GM19372 (cell line): ENCODE measurements at regions not wholly inside any gene's neighbourhood (a gene's known extent, or its start where the extent isn't known, plus 50 kb on each side); places are given as distances from the start of the nearest gene placed in this dataset.

Source experiments
- ATAC-seq: cut with Tn5 transposase; IDR thresholded peaks from one replicate; pipeline ENCODE4 v1.9.1; 2021; ENCODE audit warnings: mild to moderate bottlenecking, low read depth, moderate library complexity; ENCODE audit not compliant: unreplicated experiment

DNA sequence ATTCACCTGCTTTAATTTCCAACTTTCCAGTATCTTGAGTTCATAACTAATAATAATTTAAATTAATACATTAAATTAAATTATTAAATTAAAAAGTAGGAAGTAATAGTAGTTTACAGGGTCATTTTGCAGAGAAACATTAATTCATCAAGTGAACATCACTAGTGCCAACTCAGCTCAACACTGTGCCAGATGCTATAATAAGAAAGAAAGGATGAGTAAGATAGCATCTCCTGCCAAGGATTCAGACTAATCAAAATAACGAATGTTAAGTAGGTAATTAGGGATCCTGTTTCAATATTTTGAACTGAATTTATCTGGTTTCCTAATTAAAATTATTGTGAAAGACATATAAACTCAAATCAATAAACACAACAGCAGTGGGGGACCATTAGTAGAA lies 596.7 kb downstream of the SLC6A15 start:
- no peak for ATAC-seq

DNA sequence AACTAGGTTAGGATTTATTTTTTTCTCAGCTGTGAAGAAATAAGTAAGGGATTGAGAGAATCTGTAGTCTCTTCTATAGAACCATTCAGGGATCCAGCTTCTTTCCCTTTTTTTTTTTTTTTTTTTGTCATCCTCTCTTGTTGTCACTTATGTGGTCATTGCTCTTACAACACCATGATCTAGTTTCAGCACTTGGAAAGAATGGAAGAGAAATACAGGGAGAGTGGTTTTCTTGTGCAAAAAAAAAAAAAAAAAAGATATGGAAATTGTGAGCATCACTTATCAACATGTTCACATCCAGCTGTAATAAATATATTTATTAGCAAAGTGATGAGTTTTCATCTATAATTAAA lies 599.3 kb downstream of the SLC6A15 start:
- ATAC-seq: no peak

DNA sequence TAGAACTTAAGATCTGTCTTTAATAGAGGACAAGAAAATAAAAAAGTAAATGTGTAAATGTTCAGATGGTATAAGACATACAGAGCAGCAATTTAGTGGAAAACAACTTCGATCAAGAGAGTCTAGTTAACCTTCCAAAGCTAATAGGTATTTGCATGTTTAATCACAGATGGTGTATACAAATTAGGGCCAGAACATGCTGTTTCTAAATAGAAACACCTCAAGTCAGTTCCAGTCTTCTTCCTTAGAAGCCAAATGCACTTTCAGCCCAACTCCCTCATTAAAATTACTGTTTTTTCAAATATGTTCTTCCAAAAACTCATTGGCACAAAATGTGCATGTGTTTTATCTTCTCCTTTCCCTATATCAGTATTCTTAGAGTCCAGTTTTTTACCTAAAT lies 604.4 kb downstream of the SLC6A15 start:
- no peak for ATAC-seq

DNA sequence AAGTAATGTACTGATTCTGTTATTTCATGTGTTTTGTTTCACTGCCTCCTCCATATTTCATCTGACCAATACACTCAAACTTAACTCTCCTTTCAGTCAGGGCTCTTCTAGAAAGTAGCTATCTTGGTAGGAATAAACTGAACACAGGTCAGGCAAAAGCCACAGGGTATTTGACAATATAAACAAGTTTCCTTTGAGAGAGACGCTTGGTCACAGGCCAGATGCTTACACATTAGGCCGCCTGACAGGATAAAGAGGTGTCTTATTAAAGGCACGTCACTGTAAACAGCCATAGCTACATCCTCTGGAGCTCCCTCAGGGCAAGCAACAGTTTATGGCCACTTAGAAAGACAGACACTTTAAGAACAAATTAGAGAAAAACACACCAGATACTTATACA lies 607.5 kb downstream of the SLC6A15 start:
- ATAC-seq: no peak

DNA sequence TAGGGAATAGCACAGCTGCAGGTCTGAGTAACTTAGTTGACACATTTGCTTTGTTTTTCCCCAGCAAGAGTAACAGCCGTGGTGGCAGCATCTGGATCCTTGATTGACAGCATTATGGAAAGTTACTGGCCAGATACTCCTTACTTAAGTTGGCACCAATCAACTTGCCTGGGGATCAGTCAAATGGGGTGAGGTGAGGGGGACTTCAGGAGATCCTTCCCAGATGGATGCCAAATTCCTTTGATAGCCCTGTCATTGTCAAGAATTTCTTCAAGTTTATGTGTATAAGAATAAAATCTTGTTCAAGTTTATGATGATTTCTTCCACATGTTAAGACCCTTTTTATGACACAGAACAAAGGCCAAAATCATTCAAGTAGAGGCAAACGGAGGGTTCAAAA lies 618.4 kb downstream of the SLC6A15 start:
- no peak for ATAC-seq

DNA sequence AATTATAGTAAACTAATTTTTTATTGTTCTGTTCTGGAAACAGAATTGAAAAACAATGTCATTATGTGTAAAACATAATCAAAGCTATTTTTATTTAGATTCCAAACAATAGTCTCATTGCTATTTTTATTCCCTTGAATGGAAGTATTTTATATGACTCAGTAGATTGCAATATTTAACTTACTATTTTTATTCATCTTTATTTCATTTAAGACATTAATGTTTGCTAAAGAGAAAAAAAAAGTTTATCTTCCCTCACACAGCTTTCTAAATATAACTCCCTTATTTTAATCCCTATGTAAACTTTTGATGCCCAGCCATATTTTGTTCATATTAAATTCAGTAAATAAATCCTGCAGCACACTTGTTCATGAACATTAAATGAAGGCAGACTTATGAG lies 622.4 kb downstream of the SLC6A15 start:
- ATAC-seq: no peak

DNA sequence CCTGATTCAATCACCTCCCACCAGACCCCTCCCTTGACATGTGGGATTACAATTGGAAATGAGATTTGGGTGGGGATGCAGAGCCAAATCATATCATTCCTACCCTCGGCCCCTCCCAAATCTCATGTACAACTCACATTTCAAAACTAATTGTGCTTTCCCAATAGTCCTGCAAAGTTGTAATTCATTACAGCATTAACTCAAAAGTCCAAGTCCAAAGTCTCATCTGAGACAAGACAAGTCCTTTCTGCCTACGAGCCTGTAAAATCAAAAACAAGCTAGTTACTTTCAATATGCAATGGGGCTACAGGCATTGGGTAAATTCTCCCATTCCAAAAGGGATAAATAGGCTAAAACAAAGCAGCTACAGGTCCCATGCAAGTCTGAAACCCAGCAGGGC lies 634.6 kb downstream of the SLC6A15 start:
- no peak for ATAC-seq

DNA sequence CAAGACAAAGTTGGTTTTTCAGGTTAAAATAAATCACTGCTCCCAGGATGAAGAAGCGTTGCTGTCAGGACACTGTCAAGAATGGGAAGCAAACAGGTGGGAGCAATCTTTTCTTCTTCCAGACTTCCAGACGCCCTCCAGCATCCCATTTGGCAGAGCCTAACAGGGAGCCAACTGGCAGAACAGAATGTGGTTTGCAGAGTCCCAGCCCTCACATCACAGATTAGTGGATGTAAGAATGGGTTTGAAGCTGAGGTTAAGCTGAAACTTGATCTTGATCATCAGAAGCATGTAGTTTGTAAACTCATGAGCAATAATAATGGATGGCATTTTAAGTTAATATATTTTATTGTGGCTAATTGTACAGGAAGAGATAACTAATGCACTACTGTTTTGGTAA lies 636.4 kb downstream of the SLC6A15 start:
- ATAC-seq: no peak

DNA sequence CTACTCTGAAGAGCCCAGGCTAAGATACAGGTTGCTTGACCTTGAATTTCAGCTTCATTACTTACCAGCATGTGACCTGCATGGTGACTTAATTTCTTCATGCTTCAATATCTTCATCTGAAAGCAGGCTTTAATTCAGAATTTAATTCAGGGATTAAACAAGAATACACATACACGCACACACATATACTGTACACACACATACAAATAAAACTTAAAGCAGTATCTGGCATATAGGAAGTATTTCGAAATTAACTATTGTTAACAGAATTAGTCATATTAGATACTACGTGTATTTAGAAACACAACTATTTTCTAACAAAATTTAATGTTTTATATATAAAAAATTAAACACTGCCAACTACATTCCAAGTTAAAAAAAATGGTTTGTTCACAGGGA lies 640.3 kb downstream of the SLC6A15 start:
- ATAC-seq: no peak

DNA sequence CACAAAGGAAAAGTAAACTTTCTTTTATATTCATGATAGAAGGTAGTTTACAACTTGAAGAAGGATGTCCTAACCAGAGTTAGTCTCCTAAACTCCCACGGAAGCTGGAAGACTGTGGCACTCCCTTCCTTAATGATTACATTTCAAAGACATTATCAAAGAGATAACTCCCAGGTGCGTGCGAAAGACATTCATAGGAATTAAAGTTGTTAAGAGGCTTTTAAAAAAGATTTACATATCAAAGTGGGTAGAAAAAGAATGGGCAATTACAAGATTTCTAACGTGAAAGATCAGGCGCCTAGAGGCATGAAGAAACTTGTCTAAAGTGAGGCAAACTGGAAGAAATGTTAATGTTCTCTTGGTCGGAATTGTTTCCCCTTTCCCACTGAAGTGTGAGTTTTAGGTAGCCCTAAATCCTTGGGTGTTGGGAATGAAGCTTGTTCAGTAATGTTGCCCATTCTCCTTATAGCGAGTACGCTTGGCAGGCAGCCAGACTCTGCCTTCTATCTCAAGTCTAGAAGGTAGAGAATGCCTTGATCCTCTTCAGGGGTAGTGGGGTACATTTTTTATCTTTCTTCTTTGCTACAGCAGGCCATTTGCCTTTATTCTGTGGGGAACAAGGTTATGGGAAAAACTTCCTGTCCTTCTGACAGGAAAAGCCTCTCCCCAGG lies 642.0 kb downstream of the SLC6A15 start:
- ATAC-seq: no peak

DNA sequence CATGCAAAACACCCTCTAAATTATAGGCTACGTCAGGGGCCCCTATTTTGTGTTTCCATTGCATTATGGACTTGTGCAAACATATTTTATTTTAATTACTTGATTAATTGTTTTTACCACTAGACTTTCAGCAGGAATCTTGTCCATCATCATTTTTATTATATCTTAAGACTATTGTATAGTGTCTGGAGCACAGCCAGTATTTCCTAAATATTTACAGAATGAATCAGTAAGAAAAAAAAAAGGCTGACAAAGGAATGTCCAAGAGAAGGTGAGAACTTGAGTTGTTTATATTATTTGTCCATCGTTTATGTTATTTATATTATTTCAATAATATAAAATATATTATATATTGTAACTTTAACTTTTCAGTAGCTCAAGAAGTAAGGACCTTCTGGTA lies 664.7 kb downstream of the SLC6A15 start:
- ATAC-seq: no peak

DNA sequence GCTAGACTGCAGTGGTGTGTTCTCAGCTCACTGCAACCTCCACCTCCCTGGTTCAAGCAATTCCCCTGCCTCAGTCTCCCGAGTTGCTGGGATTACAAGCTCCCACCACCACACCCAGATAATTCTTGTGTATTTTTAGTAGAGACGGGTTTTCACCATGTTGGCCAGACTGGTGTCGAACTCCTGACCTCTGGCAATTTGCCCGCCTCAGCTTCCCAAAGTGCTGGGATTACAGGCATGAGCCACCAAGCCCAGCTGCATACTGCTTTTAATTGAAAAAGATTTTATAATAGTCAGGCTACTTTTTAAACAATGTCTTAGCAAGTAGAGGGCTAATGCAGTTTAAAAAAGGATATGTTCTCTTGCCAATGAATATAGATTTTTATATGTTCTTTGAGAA lies 668.9 kb downstream of the SLC6A15 start:
- no peak for ATAC-seq

DNA sequence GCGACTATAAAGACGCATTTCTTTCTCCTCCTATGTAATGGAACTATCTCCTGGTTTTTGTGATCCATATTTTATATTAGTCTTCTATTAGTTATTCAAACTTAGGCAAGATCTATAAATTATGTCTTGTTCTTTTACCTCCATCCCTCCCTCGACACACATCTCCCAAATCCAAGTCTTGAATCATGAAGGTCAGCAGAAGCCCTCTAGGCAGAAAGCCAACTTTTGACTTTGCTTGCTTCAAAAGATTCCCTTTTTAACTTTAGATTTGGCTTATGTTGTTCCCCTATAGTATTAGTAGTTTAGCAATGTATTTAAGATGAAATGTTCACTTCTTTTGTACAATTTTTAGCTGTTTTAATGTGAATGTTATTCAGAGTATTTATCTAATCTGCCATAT lies 689.8 kb downstream of the SLC6A15 start:
- no peak for ATAC-seq

DNA sequence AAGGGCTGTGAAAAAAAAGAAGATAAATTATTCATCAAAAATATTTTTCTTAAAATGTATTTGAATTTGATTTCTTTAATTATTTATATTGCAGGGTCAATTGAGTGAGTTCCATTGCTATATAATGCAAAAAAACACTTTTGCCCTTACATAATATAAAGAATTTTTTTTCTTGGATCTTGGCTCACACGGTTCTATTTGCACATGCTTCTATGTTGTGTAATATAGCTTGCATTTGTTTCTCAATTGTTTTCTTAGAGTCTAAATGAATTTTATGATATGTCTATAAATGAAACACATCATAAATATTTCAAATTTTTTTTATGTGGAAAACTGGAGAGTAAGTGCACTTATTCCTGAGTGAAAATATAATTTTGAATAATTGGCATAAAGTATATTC lies 694.2 kb downstream of the SLC6A15 start:
- ATAC-seq: no peak

DNA sequence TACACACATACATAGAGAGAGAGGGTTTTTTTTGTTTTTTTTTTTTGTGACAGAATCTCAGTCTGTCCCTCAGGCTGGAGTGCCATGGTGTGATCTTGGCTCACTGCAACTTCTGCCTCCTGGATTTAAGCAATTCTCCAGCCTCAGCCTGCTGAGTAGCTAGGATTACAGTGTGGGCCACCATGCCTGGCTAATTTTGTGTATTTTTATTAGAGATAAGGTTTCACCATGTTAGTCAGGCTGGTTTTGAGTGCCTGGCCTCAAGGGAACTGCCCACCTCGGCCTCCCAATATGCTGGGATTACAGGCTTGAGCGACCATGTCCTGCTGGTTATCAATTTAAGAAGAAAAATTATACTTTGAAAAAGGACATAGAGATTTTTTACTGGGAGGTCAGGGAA lies 710.6 kb downstream of the SLC6A15 start:
- no peak for ATAC-seq

DNA sequence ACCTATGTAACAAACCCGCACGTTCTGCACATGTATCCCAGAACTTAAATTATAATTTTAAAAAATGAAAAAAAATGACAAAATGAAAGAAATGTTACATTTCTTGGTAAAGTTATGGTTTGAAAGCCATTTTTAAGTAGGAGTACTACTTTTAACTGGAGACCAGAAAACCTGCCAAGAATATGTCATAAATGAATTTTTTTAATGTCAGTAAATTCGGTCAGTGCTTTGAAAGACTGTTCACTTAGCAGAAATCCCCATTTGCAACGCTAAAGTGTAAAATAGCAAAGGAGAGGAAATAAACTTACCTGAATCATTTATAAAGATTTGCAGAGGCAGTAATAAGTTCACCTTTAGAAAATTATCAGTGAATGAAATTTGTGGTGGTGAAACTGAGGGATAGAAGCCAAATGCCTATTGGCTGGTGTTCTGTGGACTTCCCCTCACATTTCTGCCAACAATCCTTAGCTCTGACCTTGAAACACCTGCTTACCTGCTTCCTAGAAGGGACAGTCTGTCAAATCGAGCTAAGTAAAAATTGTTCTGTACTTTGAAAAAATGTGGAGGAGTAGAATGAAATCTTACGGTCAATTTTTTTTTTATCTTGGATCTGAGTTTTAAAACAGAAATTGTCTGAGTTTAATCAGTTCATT lies 714.2 kb downstream of the SLC6A15 start:
- ATAC-seq: no peak

DNA sequence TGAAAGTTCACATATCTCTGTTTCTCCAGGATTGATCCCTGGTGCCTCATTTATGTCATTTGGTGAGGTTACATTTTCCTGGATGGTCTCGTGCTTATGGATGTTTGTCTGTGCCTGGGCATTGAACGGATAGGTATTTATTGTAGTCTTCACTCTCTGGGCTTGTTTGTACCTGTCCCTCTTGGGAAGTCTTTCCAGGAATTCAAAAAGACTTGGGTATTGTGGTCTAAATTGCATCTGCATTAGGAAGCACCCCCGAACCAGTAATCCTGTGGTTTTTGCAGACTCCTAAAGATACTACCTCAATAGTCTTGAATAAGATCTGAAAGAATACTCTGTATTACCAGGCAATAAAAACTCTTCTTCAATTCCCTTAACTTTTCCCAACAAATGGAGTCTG lies 720.8 kb downstream of the SLC6A15 start:
- no peak for ATAC-seq

DNA sequence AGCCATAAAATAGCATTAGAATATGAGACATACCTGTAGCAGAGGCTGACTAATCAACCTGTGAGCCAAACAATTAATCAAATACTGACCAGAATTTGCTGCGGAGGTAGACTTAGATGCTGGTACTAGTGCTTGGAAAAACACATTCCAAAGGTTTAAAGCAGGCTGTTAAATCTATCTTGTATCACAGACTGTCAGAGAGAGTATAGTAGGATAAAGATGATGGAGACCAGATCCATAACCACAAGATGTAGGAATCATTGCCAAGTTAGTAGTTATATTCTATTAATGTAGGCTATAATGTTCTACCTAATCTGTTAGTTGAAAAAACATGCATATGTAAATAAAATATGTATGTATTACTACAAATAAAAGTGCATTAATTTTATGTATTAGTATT lies 726.2 kb downstream of the SLC6A15 start:
- no peak for ATAC-seq

DNA sequence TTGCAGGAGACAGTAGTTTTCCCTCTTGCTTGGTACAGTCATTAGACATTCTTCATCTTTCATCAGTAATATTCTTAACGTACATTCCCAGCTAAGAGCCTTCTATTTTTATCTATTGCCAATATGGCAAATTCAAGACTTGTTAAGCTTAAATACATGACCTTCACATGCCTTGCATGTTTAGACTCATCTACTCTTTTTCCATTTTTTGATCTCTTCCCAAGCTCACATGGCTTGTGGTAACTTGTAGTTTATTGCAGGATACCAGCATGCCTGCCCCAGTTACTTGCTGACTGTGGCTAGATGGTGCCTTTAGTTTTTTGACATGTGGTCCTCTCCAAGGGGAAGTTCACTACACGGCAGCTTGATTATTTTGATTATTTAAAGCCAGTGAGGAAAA lies 729.0 kb downstream of the SLC6A15 start:
- ATAC-seq: no peak

DNA sequence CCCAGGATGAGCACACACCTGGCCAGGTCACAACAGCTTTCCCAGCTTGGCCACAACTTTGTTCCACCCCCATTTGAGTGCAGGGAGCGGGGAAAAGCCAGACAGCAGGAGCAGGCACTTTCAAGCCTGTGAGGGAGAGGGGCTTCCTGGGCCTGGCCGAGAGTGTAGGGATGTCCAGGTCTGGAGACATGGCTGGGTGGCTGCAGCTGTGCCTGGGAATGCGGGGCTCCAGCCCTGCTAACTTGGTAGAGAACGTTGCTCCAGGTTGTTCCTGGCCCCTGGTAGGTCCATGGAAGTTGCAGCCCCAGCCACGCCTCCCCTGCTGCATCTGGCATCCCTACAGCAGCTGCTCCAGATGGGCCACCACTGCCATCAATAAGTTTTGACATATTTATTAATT lies 738.5 kb downstream of the SLC6A15 start:
- no peak for ATAC-seq

DNA sequence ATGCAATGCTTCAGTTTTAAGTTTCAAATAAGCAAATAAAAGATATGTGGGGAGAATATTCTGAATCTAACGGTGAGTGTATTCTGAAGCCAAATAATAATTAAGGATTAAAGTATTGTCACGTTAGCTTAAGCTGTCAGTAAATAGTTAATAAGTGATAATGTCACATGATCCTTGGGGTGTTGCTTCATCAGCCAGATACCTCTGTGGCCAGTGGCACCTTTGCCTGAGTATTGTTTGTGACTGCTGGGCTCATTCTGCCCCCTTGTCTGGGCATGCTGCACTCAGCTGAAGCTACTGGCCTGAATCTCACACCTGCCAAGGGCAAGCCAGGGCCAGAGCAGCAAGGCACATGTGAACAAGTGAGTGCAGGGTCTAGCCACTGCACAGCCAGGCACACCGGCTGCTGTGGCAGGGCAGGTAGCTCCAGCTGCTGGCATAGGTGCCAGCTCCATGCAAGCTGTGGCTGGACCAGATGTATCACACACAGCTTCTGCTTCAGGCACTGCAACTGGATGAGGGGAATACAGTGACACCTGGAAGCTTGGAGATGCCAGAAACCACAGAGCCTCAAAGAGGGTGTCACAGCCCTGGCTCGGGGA lies 739.7 kb downstream of the SLC6A15 start:
- no peak for ATAC-seq

DNA sequence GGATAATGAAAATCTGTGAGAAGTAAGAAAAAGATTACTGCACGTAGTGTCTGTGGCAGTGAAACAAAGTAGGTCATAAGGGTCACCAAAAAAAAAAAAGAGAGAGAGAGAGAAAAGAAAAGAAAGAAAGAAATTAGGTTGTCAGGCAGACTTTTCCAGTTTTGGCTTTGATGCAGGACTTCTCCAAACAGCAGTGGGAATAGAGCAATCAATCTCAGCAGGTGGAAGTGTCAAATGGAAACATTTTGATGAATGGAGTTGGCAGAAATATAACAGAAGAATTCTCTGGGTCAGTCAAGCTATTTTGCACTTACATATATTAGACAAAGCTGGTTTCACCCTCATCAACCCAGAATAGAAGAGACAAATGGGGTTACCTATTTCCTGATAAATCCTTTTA lies 745.8 kb downstream of the SLC6A15 start:
- no peak for ATAC-seq
